ENCODE measurements at regions not wholly inside any gene's neighbourhood (a gene's known extent, or its start where the extent isn't known, plus 50 kb on each side); places are given as distances from the start of the nearest gene placed in this dataset.

- ChIA-PET POLR2A (no interaction called here), CTCF (no interaction called here)
- Mint-ChIP-seq H3K27me3 (peaks cover 16% of the 10 kb centered on the region), H3K36me3 (no peaks in the 10 kb centered on the region), H3K9me3 (no peaks in the 10 kb centered on the region), H3K4me1 (ENCODE audit: low read depth) (no peaks in the 10 kb centered on the region), H3K4me3 (no peak overlapping the region), H3K27ac (no peak overlapping the region)
- no peak for DNase-seq
- intact Hi-C loops (cut with micrococcal nuclease), result no loop called here
Measured at GRCh38 chr2:238691596-238692491, 156.0 kb upstream of the TWIST2 start.

GRCh38 chr2:238692562-238692961, 155.3 kb upstream of the TWIST2 start:
- no peaks in the 10 kb centered on the region for H3K9me3 Mint-ChIP-seq
- no peak overlapping the region for H3K4me3 Mint-ChIP-seq
- no peak overlapping the region for H3K27ac Mint-ChIP-seq
- ChIA-PET CTCF (no interaction called here), POLR2A (no interaction called here)
- no peak for DNase-seq
- H3K27me3 Mint-ChIP-seq, result peaks cover 12% of the 10 kb centered on the region
- intact Hi-C loops (cut with micrococcal nuclease), result no loop called here
- H3K36me3 Mint-ChIP-seq, result no peaks in the 10 kb centered on the region
- H3K4me1 Mint-ChIP-seq (ENCODE audit: low read depth), result no peaks in the 10 kb centered on the region

DNA sequence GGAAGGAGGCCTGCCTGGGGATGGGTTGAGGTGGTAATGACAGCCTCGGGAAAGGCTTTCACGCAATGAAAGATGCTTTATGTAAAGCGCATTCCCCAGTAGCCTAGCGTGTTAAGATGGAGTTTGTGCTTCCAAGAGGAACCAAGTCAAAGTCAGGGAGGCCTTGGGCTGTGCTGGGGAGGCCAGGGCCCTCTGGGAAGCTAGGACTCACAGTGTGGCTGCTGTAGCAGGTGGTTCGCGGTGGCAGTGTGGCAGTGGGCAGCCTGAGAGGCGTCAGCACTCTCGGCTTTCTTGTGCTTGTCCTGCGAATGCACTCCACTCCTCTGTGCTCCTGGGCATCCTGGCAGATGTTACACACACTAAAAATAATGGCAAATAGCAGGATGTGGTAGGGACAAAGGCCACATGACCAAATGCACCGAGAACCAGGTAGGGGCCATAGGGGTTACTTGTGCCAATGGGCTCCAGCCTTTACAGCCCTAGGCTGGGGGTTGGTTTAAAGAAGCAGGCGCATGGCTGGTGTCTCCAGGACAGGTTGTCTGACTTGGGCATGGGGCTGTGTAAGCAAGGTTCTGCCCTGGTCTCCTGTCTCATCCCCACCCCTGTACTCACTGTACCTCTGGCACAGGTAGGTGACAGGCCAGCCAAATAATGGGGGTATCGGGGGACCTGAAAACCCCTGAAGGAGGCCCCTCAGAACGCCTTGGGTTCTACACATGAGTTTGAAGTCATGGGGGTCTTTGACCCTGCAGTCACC, 154.4 kb upstream of the TWIST2 start:
- no peak overlapping the region for H3K4me3 Mint-ChIP-seq
- ChIA-PET POLR2A (no interaction called here), CTCF (no interaction called here)
- no peaks in the 10 kb centered on the region for H3K4me1 Mint-ChIP-seq (ENCODE audit: low read depth)
- no peaks in the 10 kb centered on the region for H3K9me3 Mint-ChIP-seq
- no peak overlapping the region for H3K27ac Mint-ChIP-seq
- intact Hi-C loops (cut with micrococcal nuclease), result no loop called here
- peaks cover 7% of the 10 kb centered on the region for H3K27me3 Mint-ChIP-seq
- no peaks in the 10 kb centered on the region for H3K36me3 Mint-ChIP-seq
- no peak for DNase-seq

DNA sequence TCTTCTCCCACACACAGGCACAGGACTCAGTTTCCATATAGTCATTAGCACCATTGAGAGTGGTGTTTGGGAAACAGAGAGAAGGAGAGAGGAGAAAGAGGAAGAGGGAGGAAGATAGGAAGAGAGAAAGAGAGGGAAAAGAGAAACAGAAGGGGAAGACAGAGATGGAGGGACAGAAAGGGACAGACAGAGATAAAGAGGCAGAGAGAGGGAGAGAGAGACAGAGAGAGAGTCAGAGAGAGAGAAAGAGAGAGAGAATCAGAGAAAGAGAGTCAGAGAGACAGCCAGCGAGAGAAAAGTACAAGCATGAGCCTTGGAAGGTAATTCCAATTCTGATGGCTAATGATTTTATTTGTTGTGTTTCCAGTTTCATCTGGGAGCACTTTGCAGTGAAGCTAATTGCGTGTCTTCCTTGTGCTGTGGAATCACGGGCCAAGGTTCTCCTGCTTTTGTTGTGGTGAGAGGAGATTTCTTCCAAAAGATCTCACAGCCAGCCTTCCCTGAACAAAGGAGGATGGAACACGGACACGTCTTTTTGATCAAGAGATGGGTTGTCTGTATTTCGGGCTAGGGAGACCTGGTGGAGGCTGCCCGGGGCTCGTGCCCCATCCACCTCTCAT, 153.6 kb upstream of the TWIST2 start:
- no peaks in the 10 kb centered on the region for H3K4me1 Mint-ChIP-seq (ENCODE audit: low read depth)
- no peak overlapping the region for H3K4me3 Mint-ChIP-seq
- peaks cover 7% of the 10 kb centered on the region for H3K27me3 Mint-ChIP-seq
- intact Hi-C loops (cut with micrococcal nuclease), result no loop called here
- H3K36me3 Mint-ChIP-seq, result no peaks in the 10 kb centered on the region
- H3K27ac Mint-ChIP-seq, result no peak overlapping the region
- DNase-seq, result no peak
- ChIA-PET CTCF (no interaction called here), POLR2A (no interaction called here)
- H3K9me3 Mint-ChIP-seq, result no peaks in the 10 kb centered on the region

GRCh38 chr2:238694922-238695321, 153.0 kb upstream of the TWIST2 start:
- CTCF ChIA-PET, result no interaction called here
- intact Hi-C loops (cut with micrococcal nuclease), result no loop called here
- Mint-ChIP-seq H3K9me3 (no peaks in the 10 kb centered on the region), H3K27ac (no peak overlapping the region), H3K4me1 (ENCODE audit: low read depth) (no peaks in the 10 kb centered on the region), H3K4me3 (no peak overlapping the region), H3K36me3 (no peaks in the 10 kb centered on the region), H3K27me3 (peaks cover 4% of the 10 kb centered on the region)
- no peak for DNase-seq
- POLR2A ChIA-PET, result no interaction called here

GRCh38 chr2:238695538-238695937, 152.3 kb upstream of the TWIST2 start:
- Mint-ChIP-seq H3K9me3 (no peaks in the 10 kb centered on the region), H3K27ac (no peak overlapping the region), H3K4me1 (ENCODE audit: low read depth) (no peaks in the 10 kb centered on the region), H3K36me3 (no peaks in the 10 kb centered on the region), H3K4me3 (no peak overlapping the region), H3K27me3 (no peaks in the 10 kb centered on the region)
- CTCF ChIA-PET, result no interaction called here
- no peak for DNase-seq
- POLR2A ChIA-PET, result no interaction called here
- intact Hi-C loops (cut with micrococcal nuclease), result no loop called here

GRCh38 chr2:238696331-238696730, 151.6 kb upstream of the TWIST2 start:
- Mint-ChIP-seq H3K4me1 (ENCODE audit: low read depth) (no peaks in the 10 kb centered on the region), H3K27me3 (no peaks in the 10 kb centered on the region), H3K27ac (no peak overlapping the region), H3K9me3 (no peaks in the 10 kb centered on the region), H3K36me3 (no peaks in the 10 kb centered on the region), H3K4me3 (no peak overlapping the region)
- CTCF ChIA-PET, result no interaction called here
- POLR2A ChIA-PET, result no interaction called here
- intact Hi-C loops (cut with micrococcal nuclease), result no loop called here
- DNase-seq, result no peak

DNA sequence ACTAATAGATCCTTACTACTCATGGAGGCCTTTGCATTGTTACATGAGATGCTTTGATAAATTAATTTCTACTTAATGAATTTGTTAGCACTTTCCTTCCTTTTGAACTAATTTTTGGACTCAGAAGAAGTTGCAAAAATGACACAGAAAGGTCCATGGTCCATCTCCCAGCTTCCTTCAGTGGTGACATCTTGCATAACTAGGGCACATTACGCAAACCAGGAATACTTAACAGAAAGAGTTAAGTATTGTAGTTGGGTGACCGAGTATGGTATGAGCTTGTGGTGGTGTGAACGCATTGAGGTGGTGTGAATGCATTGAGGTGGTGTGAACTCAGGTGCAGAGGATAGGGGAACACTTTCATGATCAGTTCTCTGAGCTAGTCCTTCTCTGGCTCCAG, 151.1 kb upstream of the TWIST2 start:
- DNase-seq, result no peak

GRCh38 chr2:238697193-238698071, 150.5 kb upstream of the TWIST2 start:
- ChIA-PET CTCF (no interaction called here), POLR2A (no interaction called here)
- Mint-ChIP-seq H3K36me3 (no peaks in the 10 kb centered on the region), H3K4me3 (no peak overlapping the region), H3K4me1 (ENCODE audit: low read depth) (no peaks in the 10 kb centered on the region), H3K9me3 (no peaks in the 10 kb centered on the region), H3K27me3 (no peaks in the 10 kb centered on the region), H3K27ac (no peak overlapping the region)
- intact Hi-C loops (cut with micrococcal nuclease), result no loop called here
- DNase-seq, result no peak

More for the DNA sequence above, 151.1 kb upstream of the TWIST2 start:
- Mint-ChIP-seq H3K27me3 (no peaks in the 10 kb centered on the region), H3K4me3 (no peak overlapping the region), H3K9me3 (no peaks in the 10 kb centered on the region), H3K36me3 (no peaks in the 10 kb centered on the region), H3K4me1 (ENCODE audit: low read depth) (no peaks in the 10 kb centered on the region), H3K27ac (no peak overlapping the region)
- intact Hi-C loops (cut with micrococcal nuclease), result no loop called here
- ChIA-PET CTCF (no interaction called here), POLR2A (no interaction called here)

GRCh38 chr2:238698072-238698352, 149.9 kb upstream of the TWIST2 start:
- H3K9me3 Mint-ChIP-seq, result no peaks in the 10 kb centered on the region

GRCh38 chr2:238698451-238699306, 149.2 kb upstream of the TWIST2 start:
- ChIA-PET POLR2A (no interaction called here), CTCF (no interaction called here)
- H3K9me3 Mint-ChIP-seq, result no peaks in the 10 kb centered on the region
- intact Hi-C loops (cut with micrococcal nuclease), result no loop called here
- DNase-seq, result no peak
- H3K4me3 Mint-ChIP-seq, result no peak overlapping the region
- no peaks in the 10 kb centered on the region for H3K27me3 Mint-ChIP-seq
- H3K36me3 Mint-ChIP-seq, result no peaks in the 10 kb centered on the region
- H3K4me1 Mint-ChIP-seq (ENCODE audit: low read depth), result no peaks in the 10 kb centered on the region
- no peak overlapping the region for H3K27ac Mint-ChIP-seq

More at GRCh38 chr2:238698072-238698352, 149.9 kb upstream of the TWIST2 start:
- no peak overlapping the region for H3K4me3 Mint-ChIP-seq
- no peak overlapping the region for H3K27ac Mint-ChIP-seq
- intact Hi-C loops (cut with micrococcal nuclease), result no loop called here
- no peaks in the 10 kb centered on the region for H3K36me3 Mint-ChIP-seq
- H3K27me3 Mint-ChIP-seq, result no peaks in the 10 kb centered on the region
- ChIA-PET POLR2A (no interaction called here), CTCF (no interaction called here)
- no peak for DNase-seq
- H3K4me1 Mint-ChIP-seq (ENCODE audit: low read depth), result no peaks in the 10 kb centered on the region
